OCI-LY7 (cell line): ENCODE measurements at regions not wholly inside any gene's neighbourhood (a gene's known extent, or its start where the extent isn't known, plus 50 kb on each side); places are given as distances from the start of the nearest gene placed in this dataset.

Source experiments
- BruUV-seq: library from RNA; stranded (reverse); fragments of 400-500 nt; replicated peaks from 2 replicates; lab custom pipeline; 2021; lab: Mats Ljungman, UMichigan
- CTCF ChIA-PET: fragments of 300-600 bp; sonication (Branson Sonifier 250); formaldehyde crosslinking; loops from one replicate; lab custom pipeline; 2022; ENCODE audit warnings: antibody characterized with exemption; ENCODE audit not compliant: unreplicated experiment; lab: Charles Lee
- POLR2A ChIA-PET: fragments of 300-600 bp; sonication (Branson Sonifier 250); formaldehyde crosslinking; loops from one replicate; lab custom pipeline; 2022; ENCODE audit warnings: antibody characterized with exemption; lab: Charles Lee
- DNase-seq: peaks from one replicate; pipeline ENCODE4 v3.0.0-alpha.2; 2015; ENCODE audit warnings: low spot score
- H2AFZ ChIP-seq: fragments of 200-600 bp; sonication (generic), shearing (Covaris generic); 2 replicates; pipeline ENCODE4 v1.6.1; 2014; ENCODE audit warnings: mild to moderate bottlenecking, antibody characterized with exemption, low read length, moderate library complexity
- H3K27ac ChIP-seq: fragments of 200-600 bp; sonication (generic); 2 replicates; pipeline ENCODE4 v1.5.1; 2014; ENCODE audit warnings: mixed run types, low read depth, mild to moderate bottlenecking, moderate library complexity, low read length, inconsistent platforms; ENCODE audit not compliant: poor library complexity, severe bottlenecking
- H3K36me3 ChIP-seq: fragments of 200-600 bp; sonication (generic); 2 replicates; pipeline ENCODE4 v1.6.1; 2014; ENCODE audit warnings: mild to moderate bottlenecking, antibody characterized with exemption, low read length, moderate library complexity, mixed read lengths; ENCODE audit not compliant: insufficient read depth
- H3K4me1 ChIP-seq: fragments of 200-600 bp; sonication (generic); 2 replicates; pipeline ENCODE4 v1.5.1; 2014; ENCODE audit warnings: mild to moderate bottlenecking, low read length; ENCODE audit not compliant: insufficient read depth, poor library complexity, severe bottlenecking
- H3K4me2 ChIP-seq: fragments of 200-600 bp; sonication (generic); 2 replicates; pipeline ENCODE4 v1.6.1; 2014; ENCODE audit warnings: mild to moderate bottlenecking, low read length
- H3K4me3 ChIP-seq: fragments of 200-600 bp; sonication (generic); 2 replicates; pipeline ENCODE4 v1.5.1; 2014; ENCODE audit warnings: mild to moderate bottlenecking, low read depth, low read length; ENCODE audit not compliant: poor library complexity, severe bottlenecking
- H3K79me2 ChIP-seq: fragments of 200-600 bp; sonication (generic); 2 replicates; pipeline ENCODE4 v1.6.1; 2016; ENCODE audit warnings: low read depth, mild to moderate bottlenecking, low read length, moderate library complexity, mixed read lengths; ENCODE audit not compliant: insufficient read depth
- H3K9me2 ChIP-seq: fragments of 200-600 bp; sonication (generic); 2 replicates; pipeline ENCODE4 v1.6.1; 2016; ENCODE audit warnings: mild to moderate bottlenecking, low read length, mixed read lengths; ENCODE audit not compliant: insufficient read depth
- H3K9me3 ChIP-seq: fragments of 200-600 bp; sonication (generic); 2 replicates; pipeline ENCODE4 v1.6.1; 2014; ENCODE audit warnings: mild to moderate bottlenecking, mixed run types, low read length, mixed read lengths
- H4K20me1 ChIP-seq: fragments of 200-600 bp; sonication (generic); 2 replicates; pipeline ENCODE4 v1.6.1; 2014; ENCODE audit warnings: mild to moderate bottlenecking, antibody characterized with exemption, low read length, moderate library complexity, mixed read lengths; ENCODE audit not compliant: insufficient read depth
- CTCF ChIP-seq: fragments of 200-600 bp; sonication (generic); conservative IDR thresholded peaks from 2 replicates; pipeline ENCODE4 v1.5.1; 2014; ENCODE audit warnings: mild to moderate bottlenecking, antibody characterized with exemption, low read length, moderate library complexity, mixed read lengths
- EZH2phosphoT487 ChIP-seq: fragments of 200-600 bp; sonication (generic); IDR thresholded peaks from 2 replicates; pipeline ENCODE4 v1.6.1; 2018; ENCODE audit warnings: low read depth, borderline replicate concordance, mild to moderate bottlenecking, mixed run types, antibody characterized with exemption, low read length, moderate library complexity, mixed read lengths
- intact Hi-C: fragments of 100-400 bp; cut with micrococcal nuclease; formaldehyde crosslinking; loops from one replicate; pipeline ENCODE4 v1.10.0; 2022; ENCODE audit not compliant: unreplicated experiment

- Histone ChIP-seq H3K4me1 (no peaks in the 10 kb centered on the region), H3K4me2 (no peak overlapping the region), H3K4me3 (no peak overlapping the region), H3K27ac (no peak overlapping the region), H2AFZ (no peak overlapping the region), H4K20me1 (no peaks in the 10 kb centered on the region), H3K9me3 (no peaks in the 10 kb centered on the region), H3K79me2 (no peaks in the 10 kb centered on the region), H3K9me2 (no peaks in the 10 kb centered on the region), H3K36me3 (no peaks in the 10 kb centered on the region)
- TF ChIP-seq EZH2phosphoT487 (no peak), CTCF (no peak)
- intact Hi-C loops, result no loop called here
- ChIA-PET POLR2A (no interaction called here), CTCF (no interaction called here)
- DNase-seq, result no peak
- no TSS peak for BruUV-seq
Measured at GRCh38 chr12:115470526-115470925, 786.6 kb upstream of the TBX3 start.

GRCh38 chr12:115468087-115468510 lies 784.1 kb upstream of the TBX3 start:
- H3K4me3 ChIP-seq, result no peak overlapping the region
- H3K9me3 ChIP-seq, result no peaks in the 10 kb centered on the region
- POLR2A ChIA-PET, result no interaction called here
- H3K27ac ChIP-seq, result no peak overlapping the region
- H3K4me2 ChIP-seq, result no peak overlapping the region
- H3K9me2 ChIP-seq, result no peaks in the 10 kb centered on the region
- no peak overlapping the region for H2AFZ ChIP-seq
- H3K36me3 ChIP-seq, result no peaks in the 10 kb centered on the region
- BruUV-seq, result no TSS peak
- CTCF ChIA-PET, result no interaction called here
- H3K4me1 ChIP-seq, result no peaks in the 10 kb centered on the region
- intact Hi-C loops, result no loop called here
- H3K79me2 ChIP-seq, result no peaks in the 10 kb centered on the region
- no peak for TF ChIP-seq EZH2phosphoT487
- no peak for TF ChIP-seq CTCF
- H4K20me1 ChIP-seq, result no peaks in the 10 kb centered on the region
- DNase-seq, result no peak

GRCh38 chr12:115467531-115467930 lies 783.6 kb upstream of the TBX3 start:
- DNase-seq, result no peak
- Histone ChIP-seq H3K4me3 (no peak overlapping the region), H4K20me1 (no peaks in the 10 kb centered on the region), H3K4me2 (no peak overlapping the region), H3K27ac (no peak overlapping the region), H3K9me2 (no peaks in the 10 kb centered on the region), H2AFZ (no peak overlapping the region), H3K4me1 (no peaks in the 10 kb centered on the region), H3K79me2 (no peaks in the 10 kb centered on the region), H3K36me3 (no peaks in the 10 kb centered on the region), H3K9me3 (no peaks in the 10 kb centered on the region)
- intact Hi-C loops, result no loop called here
- ChIA-PET CTCF (no interaction called here), POLR2A (interaction anchor here (0.5 kb wide), 1 partner anchor 107 kb away, joined by 3 read pairs; no protein-coding TSS in a partner anchor)
- TF ChIP-seq CTCF (no peak), EZH2phosphoT487 (no peak)
- no TSS peak for BruUV-seq
